ENCODE measurements at regions not wholly inside any gene's neighbourhood (a gene's known extent, or its start where the extent isn't known, plus 50 kb on each side); places are given as distances from the start of the nearest gene placed in this dataset.

GRCh38 chr2:205858275-205858674, 176.0 kb downstream of the NRP2 start:
- TF ChIP-seq ZNF654 (tag by site-specific recombination; IDR thresholded peaks at IDR 0.05; ENCODE audit: low read depth) (no peak), ZNF561 (tag by site-specific recombination; IDR thresholded peaks at IDR 0.05; ENCODE audit: borderline replicate concordance) (no peak)
- TF ChIP-seq, protein P1, sequence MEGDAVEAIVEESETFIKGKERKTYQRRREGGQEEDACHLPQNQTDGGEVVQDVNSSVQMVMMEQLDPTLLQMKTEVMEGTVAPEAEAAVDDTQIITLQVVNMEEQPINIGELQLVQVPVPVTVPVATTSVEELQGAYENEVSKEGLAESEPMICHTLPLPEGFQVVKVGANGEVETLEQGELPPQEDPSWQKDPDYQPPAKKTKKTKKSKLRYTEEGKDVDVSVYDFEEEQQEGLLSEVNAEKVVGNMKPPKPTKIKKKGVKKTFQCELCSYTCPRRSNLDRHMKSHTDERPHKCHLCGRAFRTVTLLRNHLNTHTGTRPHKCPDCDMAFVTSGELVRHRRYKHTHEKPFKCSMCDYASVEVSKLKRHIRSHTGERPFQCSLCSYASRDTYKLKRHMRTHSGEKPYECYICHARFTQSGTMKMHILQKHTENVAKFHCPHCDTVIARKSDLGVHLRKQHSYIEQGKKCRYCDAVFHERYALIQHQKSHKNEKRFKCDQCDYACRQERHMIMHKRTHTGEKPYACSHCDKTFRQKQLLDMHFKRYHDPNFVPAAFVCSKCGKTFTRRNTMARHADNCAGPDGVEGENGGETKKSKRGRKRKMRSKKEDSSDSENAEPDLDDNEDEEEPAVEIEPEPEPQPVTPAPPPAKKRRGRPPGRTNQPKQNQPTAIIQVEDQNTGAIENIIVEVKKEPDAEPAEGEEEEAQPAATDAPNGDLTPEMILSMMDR (tag by site-specific recombination; IDR thresholded peaks at IDR 0.05): no peak
